Stimulated activated CD8-positive, alpha-beta memory T cell treated with anti-CD3 and anti-CD28 coated beads, Interleukin-12 subunit alpha, Interleukin-12 subunit beta, amount 100 ng/mL, for 4 hours (primary cell): ENCODE measurements at regions not wholly inside any gene's neighbourhood (a gene's known extent, or its start where the extent isn't known, plus 50 kb on each side); places are given as distances from the start of the nearest gene placed in this dataset.
"Not testable (repeated sequence)": the region's sequence is repeated elsewhere in the genome, so short reads cannot be mapped to it uniquely, and the experiment has no call there.

Experiments used
- DNase-seq: peaks from one replicate; pipeline ENCODE4 v3.0.0-alpha.2; 2020; ENCODE audit warnings: low read depth

DNA sequence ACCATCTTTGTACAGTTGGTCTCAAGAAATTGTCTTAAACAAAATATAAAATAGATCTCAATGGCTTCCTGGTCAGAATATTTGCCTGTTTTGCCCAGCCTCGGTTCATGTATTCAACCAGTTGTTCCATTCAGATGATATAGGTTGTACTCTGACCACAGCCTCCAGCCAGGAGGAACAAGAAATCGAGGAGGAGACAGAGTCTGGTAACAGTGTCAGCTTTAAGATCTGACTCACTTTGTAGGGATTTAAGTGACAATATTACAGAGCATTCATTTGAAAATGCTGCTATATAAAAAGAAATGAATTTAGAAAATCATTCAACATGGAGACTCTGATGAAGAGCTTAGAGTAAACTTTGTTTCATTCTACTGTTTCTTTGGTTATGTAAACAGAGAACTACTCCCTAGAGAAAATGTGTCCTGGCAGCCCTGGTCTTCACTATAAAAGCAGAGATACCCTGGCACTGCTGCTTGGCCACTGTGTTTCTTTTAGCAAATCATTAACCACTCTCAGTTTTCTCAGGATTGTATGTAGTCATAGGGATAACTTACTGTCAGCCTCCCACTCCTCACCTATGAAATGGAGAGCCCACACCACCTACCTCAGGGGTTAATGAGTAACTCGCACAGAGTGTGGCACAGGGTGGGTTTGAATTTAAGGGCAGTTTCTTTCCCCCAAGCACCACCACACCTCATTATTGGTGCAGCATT, 53.5 kb downstream of the PAGE2 start:
- DNase-seq = no peak

DNA sequence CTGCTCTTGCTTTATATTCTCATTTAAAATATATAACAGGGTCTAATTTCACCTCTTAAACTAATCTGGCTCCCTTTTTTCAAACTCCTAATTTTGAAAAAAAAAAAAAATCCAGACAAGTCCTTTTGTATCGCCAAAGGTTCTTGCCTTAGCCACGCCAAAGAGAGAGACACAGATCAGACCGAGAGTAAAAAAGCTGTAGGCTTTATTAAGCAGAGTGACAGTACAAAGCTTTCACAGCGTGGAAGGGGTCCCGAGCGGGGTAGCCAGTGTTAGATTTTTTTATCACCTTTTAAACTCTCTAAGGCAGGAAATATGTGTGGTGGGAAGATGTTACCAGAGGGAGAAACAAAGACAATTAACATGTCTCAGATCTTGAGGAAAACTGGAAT, 54.1 kb downstream of the PAGE2 start:
- no peak for DNase-seq

DNA sequence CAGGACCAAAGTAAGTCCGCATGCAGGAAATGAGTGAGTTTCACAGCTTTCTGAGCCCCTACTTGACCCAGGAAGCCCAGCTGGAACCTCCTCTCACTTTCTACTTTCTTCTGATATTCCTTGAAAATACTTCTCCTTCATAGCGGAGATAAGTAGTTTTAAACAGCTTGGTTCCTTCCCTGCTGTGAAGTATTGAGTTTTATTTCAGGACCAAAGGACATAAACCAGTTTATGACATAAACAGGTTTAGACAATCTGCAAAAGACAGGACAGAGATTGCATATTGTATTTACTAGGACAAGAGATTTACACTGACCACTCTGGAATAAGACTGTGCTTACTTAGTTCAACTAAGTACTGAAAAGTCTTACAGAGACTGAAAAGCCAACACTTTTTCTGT, 54.8 kb downstream of the PAGE2 start:
- no peak for DNase-seq

DNA sequence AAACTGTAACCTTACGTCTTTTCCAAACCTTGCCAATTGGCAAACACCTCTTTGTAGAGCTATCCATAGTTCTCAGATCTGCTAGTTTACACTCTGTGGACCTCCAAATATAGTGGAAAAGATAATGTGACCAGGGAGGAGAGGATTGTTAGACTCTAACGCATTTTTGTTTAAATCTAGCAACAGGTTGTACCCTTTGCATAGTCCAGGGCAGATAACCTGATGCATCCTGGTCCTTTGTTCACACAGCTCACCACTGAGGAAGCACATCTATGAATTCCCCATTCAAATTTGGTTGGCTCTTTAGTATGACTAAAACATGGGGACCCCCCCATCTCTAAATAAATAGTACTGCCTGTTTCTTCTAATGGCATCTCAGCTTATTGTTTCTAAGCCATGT, 55.9 kb downstream of the PAGE2 start:
- DNase-seq = no peak

DNA sequence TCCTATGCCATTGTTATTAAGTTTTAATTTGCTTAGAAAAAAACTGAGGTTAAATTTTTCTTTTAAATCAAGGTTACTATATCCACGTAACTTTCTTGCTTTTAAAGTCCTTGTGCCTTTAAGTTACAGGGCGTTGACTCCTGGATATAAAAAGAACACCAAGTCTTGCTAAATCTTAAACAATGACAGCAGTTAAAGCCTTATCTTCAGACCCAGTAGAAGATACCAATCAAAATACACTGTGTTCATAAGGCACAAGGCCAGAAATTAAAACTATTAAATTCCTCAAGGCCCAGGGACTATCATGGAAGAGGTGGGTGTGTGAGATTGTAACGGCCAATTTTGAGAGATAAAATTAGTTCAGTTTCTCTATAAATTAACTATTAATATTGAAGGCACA, 60.4 kb downstream of the PAGE2 start:
- DNase-seq = no peak

DNA sequence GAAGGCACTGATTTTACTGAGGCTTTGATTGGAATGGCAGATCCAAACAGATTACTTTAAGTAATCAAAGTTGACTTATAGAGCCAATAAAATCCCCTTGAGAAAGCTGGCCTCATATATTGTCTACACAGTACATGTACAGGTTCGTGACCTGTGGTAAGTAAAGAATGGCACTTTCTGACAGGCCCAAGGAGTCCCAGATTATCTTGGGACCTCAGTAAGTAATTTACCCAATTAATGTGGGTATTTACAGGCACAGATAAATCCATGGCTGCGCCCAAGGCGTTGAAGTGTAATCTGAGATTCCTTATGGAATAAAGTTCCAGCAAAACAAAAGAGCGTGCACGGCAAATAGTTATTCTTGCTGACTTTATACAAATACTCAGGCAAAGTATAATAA, 62.4 kb downstream of the PAGE2 start:
- no peak for DNase-seq

DNA sequence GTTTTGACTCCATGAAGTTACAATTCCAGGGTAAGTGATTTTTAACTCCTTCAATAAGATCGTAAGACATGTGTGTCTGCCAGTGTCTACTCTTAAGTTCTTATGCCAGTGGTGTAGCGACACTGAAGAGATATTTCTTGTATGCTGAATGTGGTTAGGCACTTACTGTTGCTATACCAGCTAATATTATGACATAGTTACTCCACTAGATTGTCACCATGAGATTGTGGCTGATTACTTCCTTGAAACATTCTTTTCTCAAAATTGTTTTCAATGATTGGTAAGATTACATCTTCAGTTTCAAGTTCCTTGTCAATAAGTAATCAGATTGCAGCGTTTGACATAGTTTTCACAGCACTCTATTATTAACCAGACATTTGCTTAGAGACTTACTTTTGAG, 60.6 kb upstream of the PAGE5 start:
- no peak for DNase-seq

DNA sequence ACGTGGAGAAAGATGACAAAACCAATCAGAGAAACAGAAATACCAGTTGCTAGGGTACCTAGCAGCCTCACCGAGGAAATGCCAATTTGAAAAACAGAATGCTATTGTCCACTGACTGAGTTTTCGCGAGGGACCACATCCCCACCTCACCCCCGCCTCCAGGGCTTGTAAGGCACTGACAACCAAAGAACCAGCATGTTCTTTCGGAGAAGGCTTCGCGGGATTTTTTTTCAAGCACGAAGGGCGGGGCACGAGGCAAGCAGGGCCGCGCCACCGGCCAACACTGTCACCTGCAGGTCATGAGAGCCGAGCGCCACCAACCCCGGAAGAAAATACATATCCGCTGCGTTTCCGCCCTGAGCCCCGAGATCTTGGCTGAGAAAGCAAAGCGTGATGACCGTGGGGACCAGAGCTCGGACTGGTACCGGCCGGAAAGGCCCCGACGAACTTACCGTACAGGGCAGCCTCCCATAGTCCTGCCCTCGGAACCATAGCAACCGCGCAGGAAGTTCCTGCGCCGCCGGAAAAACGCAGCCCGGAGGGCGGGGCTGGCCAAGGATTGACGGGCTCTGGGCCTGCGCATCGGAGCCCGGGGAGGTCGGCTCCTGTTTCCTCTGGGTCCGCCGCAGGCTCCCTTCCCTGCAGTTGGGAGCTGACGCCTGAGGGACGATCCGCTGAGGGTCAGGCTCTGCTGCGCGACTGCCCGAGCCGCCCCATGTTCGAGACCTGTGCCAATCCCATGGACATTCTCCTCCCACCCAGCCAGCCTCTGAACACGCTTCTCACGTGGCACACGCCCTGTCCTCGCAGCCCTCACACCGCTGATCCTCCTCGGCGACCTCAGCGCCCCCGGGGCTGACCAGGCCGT, 59.2 kb upstream of the PAGE5 start:
- DNase-seq = peak; percentile 74

DNA sequence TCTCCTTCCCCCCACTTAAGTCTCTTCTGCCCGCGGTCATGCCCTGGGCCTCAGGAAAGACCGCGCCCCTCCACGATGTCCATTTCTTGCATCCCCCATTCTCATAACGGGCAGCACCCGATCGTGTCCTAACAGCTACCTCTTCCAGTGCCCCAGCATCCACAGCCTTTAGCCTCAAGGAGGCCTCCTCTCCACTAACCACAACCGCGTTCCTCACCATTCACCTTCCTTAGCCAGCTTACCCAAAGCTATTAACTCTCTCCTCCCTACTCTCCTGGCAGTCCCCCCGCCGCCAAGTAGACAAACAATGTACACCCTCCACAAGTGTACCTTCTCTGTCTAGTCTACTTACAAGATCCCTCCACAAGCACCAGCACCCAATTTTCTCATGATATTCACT, 58.6 kb upstream of the PAGE5 start:
- DNase-seq = no peak

DNA sequence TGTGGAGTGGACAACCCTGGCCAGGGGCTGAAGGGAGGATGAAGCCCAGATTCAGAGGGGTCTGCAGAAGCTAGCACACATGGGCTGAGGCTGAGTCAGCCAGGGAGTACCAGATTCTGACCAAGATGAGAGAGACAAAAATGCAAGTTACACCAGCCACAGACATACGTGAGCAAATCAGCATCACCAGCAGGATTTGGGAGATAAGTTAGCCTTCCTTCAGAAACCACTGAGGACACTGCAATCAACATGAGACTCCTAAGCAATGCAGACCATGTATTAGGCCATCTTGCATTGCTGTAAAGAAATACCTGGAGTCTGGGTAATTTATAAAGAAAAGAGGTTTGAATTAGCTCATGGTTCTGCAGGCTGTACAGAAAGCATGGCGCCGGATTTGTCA, 57.0 kb upstream of the PAGE5 start:
- no peak for DNase-seq

DNA sequence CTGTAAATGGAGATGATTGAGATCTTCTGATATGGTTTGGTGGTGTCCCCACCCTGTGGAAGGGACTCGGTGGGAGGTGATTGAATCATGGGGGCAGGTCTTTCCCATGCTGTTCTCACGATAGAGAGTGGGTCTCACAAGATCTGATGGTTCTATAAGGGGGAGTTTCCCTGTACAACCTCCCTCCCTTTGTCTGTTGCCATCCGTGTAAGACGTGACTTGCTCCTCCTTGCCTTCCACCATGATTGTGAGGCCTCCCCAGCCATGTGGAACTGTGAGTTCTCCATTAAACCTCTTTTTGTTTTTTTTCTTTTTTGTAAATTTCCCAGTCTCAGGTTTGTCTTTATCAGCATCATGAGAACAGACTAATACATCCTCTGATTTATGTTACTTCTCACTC, 55.1 kb upstream of the PAGE5 start:
- DNase-seq = not testable (repeated sequence)

DNA sequence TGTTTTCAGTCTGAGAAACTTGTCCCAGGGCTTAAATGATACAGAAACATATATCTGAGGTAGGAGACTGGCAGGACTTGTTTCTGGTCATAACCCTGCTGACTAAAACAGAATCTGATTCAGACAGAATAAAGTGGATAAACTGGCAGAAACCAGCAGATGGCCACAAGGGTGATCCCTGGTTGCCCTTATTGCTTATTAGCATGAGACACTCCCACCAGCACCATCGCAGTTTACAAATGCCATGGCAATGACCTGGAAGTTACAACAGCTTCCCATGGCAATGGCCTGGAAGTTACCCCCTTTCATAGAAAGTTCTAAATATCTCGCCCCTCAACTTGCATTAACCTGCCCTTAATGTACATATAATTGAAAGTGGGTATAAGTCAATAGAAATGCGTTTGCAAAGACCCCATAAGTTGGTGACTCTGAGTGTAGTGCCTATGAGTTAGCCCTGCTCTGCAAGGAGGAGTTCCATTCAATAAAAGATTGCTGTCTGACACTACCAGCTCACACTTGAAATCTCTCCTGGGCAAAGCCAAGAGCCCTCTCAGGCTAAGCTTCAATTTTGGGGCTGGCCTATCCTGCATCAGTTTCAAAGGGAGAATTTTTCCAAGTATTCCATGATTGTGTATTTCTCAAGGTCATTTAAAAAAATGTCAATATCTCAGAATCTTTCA, 52.9 kb upstream of the PAGE5 start:
- DNase-seq = no peak

DNA sequence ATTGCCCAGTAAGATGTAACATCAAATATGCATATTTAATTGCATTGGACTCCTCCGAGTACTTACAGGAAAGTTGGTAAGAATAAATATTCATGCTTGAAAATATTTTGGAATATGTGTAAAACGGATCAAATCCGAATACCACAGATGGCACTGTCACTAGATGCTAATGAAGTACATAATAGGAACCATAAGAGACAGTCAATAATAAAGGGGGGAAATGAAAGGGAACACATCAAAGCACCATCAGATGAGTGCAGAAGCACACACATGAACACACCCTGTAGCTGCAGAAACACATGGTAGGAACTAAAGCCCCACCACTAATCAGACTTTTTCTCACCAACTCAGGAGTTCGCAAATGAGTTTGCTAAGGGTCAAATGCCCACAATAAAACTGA, 52.2 kb upstream of the PAGE5 start:
- DNase-seq = no peak

DNA sequence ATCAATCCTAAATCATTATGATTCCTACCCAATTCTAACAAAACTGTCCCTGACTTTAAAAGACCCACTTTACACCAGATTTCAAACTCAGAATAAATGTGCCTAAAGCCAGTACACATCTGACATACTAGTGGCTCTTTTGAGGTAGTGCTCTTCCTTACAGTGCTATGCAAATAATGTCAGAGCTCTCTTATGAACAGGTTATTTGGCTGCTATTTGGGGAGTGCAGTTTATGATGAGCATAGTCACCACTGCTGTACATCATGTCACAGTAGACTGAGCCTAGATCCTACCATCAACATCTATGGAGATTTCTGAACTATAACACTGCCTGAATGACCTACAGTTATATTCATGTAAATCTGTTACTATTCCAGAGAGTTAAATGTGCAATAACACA, 50.4 kb upstream of the PAGE5 start:
- no peak for DNase-seq
